Sigmoid colon (tissue), 6 donors: ENCODE measurements at regions not wholly inside any gene's neighbourhood (a gene's known extent, or its start where the extent isn't known, plus 50 kb on each side); places are given as distances from the start of the nearest gene placed in this dataset.

Experiments used
- DNase-seq: peaks from one replicate; pipeline ENCODE4 v3.0.0-alpha.2; 2019
- H3K27ac ChIP-seq, 4 donors: fragments of 200-600 bp; sonication (generic); one replicate each; pipeline ENCODE4 v1.5.1; 2016 to 2019; ENCODE audit warnings: mild to moderate bottlenecking in 1 of 4
- H3K27me3 ChIP-seq, 3 donors: fragments of 200-600 bp; sonication (generic); one replicate each; pipeline ENCODE4 v1.5.1; 2019; ENCODE audit warnings: mild to moderate bottlenecking in 1 of 3
- H3K36me3 ChIP-seq, 4 donors: fragments of 200-600 bp; sonication (generic); one replicate each; pipeline ENCODE4 v1.5.1; 2016 to 2019
- H3K4me1 ChIP-seq, 4 donors: fragments of 200-600 bp; sonication (generic); one replicate each; pipeline ENCODE4 v1.5.1; 2017 to 2019
- H3K4me3 ChIP-seq, 4 donors: fragments of 200-600 bp; sonication (generic); one replicate each; pipeline ENCODE4 v1.5.1; 2017 to 2019; ENCODE audit warnings: mild to moderate bottlenecking in 2 of 4, moderate library complexity in 1 of 4
- H3K9me3 ChIP-seq, 4 donors: fragments of 200-600 bp in 3 of 4; sonication (generic) in 3 of 4; one replicate each; pipeline versions ENCODE4 v1.5.1 to v1.6.1; 2013 to 2019
- EP300 ChIP-seq, 4 donors: sonication (generic); formaldehyde crosslinking; IDR thresholded peaks; one replicate each; pipeline ENCODE4 v1.6.1; 2017; ENCODE audit warnings: antibody characterized with exemption in 4 of 4
- POLR2A ChIP-seq, 2 donors: fragments of 450-650 bp; IDR thresholded peaks; one replicate each; pipeline ENCODE4 v1.6.1; 2016; ENCODE audit warnings: antibody characterized with exemption in 2 of 2, mild to moderate bottlenecking in 2 of 2, moderate library complexity in 2 of 2
- POLR2AphosphoS5 ChIP-seq, 4 donors: sonication (generic); formaldehyde crosslinking; IDR thresholded peaks; one replicate each; pipeline ENCODE4 v1.6.1; 2017; ENCODE audit warnings: antibody characterized with exemption in 4 of 4
- WGBS, 2 donors: extraction: QIAGEN DNeasy Blood & Tissue Kit; methylation state at CpG; one replicate each; pipeline ENCODE4 v1.1.7; 2013; 5-methylcytosine and 5-hydroxymethylcytosine counted together
- intact Hi-C: fragments of 100-400 bp; cut with DNase I; formaldehyde crosslinking; loops from one replicate; pipeline ENCODE4 v1.15.1; 2023
- TF ChIP-seq, protein P1 (sequence below), 4 experiments: fragments of 450-650 bp in 3 of 4; fragments of 200-600 bp in 1 of 4; IDR thresholded peaks; one replicate each; pipeline ENCODE4 v1.5.1; 2016 to 2019; ENCODE audit warnings: antibody characterized with exemption in 4 of 4, mild to moderate bottlenecking in 3 of 4, moderate library complexity in 2 of 4
- donor health status: healthy with polysubstance abuse.
- donor health status: healthy.

GRCh38 chr3:56904552-56905215 is 102.9 kb upstream of the ARHGEF3 start:
- H3K4me1 ChIP-seq: peaks cover 0 to 4% (median 0%) of the 10 kb centered on the region in 4 donors
- no peaks in the 10 kb centered on the region for H3K36me3 ChIP-seq
- WGBS, 2 donors: 57 to 73% methylated on average over 6 of the region's 6 CpGs
- no peaks in the 10 kb centered on the region for H3K27me3 ChIP-seq
- DNase-seq: no peak
- TF ChIP-seq EP300 (IDR thresholded peaks at IDR 0.05) (no peak), POLR2AphosphoS5 (IDR thresholded peaks at IDR 0.05) (no peak), POLR2A (IDR thresholded peaks at IDR 0.05) (no peak)
- TF ChIP-seq, protein P1, sequence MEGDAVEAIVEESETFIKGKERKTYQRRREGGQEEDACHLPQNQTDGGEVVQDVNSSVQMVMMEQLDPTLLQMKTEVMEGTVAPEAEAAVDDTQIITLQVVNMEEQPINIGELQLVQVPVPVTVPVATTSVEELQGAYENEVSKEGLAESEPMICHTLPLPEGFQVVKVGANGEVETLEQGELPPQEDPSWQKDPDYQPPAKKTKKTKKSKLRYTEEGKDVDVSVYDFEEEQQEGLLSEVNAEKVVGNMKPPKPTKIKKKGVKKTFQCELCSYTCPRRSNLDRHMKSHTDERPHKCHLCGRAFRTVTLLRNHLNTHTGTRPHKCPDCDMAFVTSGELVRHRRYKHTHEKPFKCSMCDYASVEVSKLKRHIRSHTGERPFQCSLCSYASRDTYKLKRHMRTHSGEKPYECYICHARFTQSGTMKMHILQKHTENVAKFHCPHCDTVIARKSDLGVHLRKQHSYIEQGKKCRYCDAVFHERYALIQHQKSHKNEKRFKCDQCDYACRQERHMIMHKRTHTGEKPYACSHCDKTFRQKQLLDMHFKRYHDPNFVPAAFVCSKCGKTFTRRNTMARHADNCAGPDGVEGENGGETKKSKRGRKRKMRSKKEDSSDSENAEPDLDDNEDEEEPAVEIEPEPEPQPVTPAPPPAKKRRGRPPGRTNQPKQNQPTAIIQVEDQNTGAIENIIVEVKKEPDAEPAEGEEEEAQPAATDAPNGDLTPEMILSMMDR (IDR thresholded peaks at IDR 0.05): no peak
- H3K9me3 ChIP-seq: no peaks in the 10 kb centered on the region
- H3K27ac ChIP-seq: no peak overlapping the region
- intact Hi-C loops: no loop called here
- no peak overlapping the region for H3K4me3 ChIP-seq

- 92 to 94% methylated on average over 1 of the region's 1 CpG for WGBS, 2 donors
- DNase-seq: no peak
- TF ChIP-seq POLR2A (IDR thresholded peaks at IDR 0.05): no peak
- no peak for TF ChIP-seq POLR2AphosphoS5 (IDR thresholded peaks at IDR 0.05)
- TF ChIP-seq, protein P1 (IDR thresholded peaks at IDR 0.05): no peak
- no peak for TF ChIP-seq EP300 (IDR thresholded peaks at IDR 0.05)
These were observed 101.6 kb upstream of the ARHGEF3 start for GRCh38 chr3:56903231-56903782.

DNA sequence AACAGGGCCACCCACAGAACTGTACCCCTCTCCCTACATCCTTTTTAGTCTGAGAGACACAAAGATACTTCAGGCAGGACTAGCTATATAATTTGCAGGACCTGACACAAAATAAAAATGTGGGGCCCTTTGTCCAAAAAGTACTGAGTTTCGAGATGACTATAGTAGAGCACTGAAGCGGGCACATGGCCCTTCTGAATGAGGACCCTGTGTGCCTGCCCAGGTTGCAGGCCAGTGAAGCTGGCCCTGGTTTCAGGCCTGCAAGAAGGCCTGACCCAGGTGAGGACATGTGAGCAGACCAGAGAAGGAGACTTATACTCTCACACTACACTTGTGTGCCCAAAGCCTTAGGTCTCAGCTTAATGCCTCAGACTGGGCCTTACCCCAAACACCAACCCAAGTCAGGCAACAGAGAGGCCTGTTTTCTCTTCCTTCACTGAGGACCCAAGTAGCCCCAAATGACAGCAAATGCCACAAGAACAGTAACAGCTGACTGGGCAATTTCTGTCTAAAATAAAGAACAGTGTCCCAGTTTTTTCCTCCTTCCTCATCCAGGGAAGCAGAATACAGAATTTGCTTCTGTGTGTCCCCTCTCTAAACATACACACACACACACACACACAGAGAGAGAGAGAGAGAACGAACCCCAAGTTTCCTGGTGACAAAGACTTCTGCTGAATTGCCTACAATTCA is 100.9 kb upstream of the ARHGEF3 start:
- intact Hi-C loops: no loop called here
- no peak for DNase-seq
- H3K27ac ChIP-seq: no peak overlapping the region
- WGBS, 2 donors: 95 to 96% methylated on average over 3 of the region's 3 CpGs
- peaks cover 0 to 4% (median 0%) of the 10 kb centered on the region in 4 donors for H3K4me1 ChIP-seq
- no peak overlapping the region for H3K4me3 ChIP-seq
- H3K27me3 ChIP-seq: no peaks in the 10 kb centered on the region
- TF ChIP-seq POLR2A (IDR thresholded peaks at IDR 0.05): no peak
- TF ChIP-seq, protein P1 (IDR thresholded peaks at IDR 0.05): no peak
- no peak for TF ChIP-seq POLR2AphosphoS5 (IDR thresholded peaks at IDR 0.05)
- TF ChIP-seq EP300 (IDR thresholded peaks at IDR 0.05): no peak
- no peaks in the 10 kb centered on the region for H3K36me3 ChIP-seq
- H3K9me3 ChIP-seq: no peaks in the 10 kb centered on the region

More at GRCh38 chr3:56903231-56903782, 101.6 kb upstream of the ARHGEF3 start:
- no peaks in the 10 kb centered on the region for H3K9me3 ChIP-seq
- H3K4me3 ChIP-seq: no peak overlapping the region
- no peaks in the 10 kb centered on the region for H3K36me3 ChIP-seq
- no peaks in the 10 kb centered on the region for H3K27me3 ChIP-seq
- intact Hi-C loops: no loop called here
- H3K4me1 ChIP-seq: peaks cover 0 to 4% (median 0%) of the 10 kb centered on the region in 4 donors
- H3K27ac ChIP-seq: no peak overlapping the region

DNA sequence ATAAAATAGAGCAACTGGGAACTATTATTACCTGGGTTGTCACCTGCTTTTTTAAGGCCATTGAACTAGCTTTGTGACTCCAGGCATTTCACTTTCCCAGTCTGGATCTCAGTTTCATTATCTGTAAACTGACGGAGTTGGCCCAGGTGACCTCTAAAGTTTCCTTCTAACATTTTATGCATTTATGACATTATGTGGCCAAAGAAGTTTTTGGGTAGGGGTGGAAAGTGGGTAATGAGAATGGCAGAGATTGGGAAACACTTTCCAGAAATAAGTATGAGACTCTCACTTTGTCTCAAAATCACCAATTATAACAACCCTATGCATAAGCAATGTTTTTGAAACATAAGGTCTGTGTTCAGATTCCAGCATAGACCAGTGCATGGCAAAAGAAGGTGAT is 99.1 kb upstream of the ARHGEF3 start:
- intact Hi-C loops: no loop called here
- H3K27ac ChIP-seq: no peak overlapping the region
- no peaks in the 10 kb centered on the region for H3K9me3 ChIP-seq
- TF ChIP-seq EP300 (IDR thresholded peaks at IDR 0.05): no peak
- TF ChIP-seq, protein P1 (IDR thresholded peaks at IDR 0.05): no peak
- TF ChIP-seq POLR2A (IDR thresholded peaks at IDR 0.05): no peak
- no peak for TF ChIP-seq POLR2AphosphoS5 (IDR thresholded peaks at IDR 0.05)
- DNase-seq: no peak
- peaks cover 0 to 4% (median 0%) of the 10 kb centered on the region in 4 donors for H3K4me1 ChIP-seq
- no peaks in the 10 kb centered on the region for H3K36me3 ChIP-seq
- 0% methylated on average over 1 of the region's 1 CpG for WGBS, 2 donors
- no peaks in the 10 kb centered on the region for H3K27me3 ChIP-seq
- no peak overlapping the region for H3K4me3 ChIP-seq
